ENCODE measurements at regions not wholly inside any gene's neighbourhood (a gene's known extent, or its start where the extent isn't known, plus 50 kb on each side); places are given as distances from the start of the nearest gene placed in this dataset.

GRCh38 chr5:124287813-124288212 lies 458.6 kb downstream of the ZNF608 start:
- no peak for DNase-seq (ENCODE audit: low read depth in 4 of 4, low spot score in 3 of 4)

- no peak for DNase-seq (ENCODE audit: low read depth in 4 of 4, low spot score in 3 of 4)
These were observed 460.7 kb downstream of the ZNF608 start for GRCh38 chr5:124285733-124286132.

GRCh38 chr5:124285071-124285470 lies 461.4 kb downstream of the ZNF608 start:
- no peak for DNase-seq (ENCODE audit: low read depth in 4 of 4, low spot score in 3 of 4)

- no peak for DNase-seq (ENCODE audit: low read depth in 4 of 4, low spot score in 3 of 4)
These were observed 463.4 kb downstream of the ZNF608 start for GRCh38 chr5:124283031-124283430.

- DNase-seq (ENCODE audit: low read depth in 4 of 4, low spot score in 3 of 4): no peak
These were observed 466.4 kb downstream of the ZNF608 start for GRCh38 chr5:124280079-124280478.

GRCh38 chr5:124279146-124279876 lies 467.1 kb downstream of the ZNF608 start:
- no peak for DNase-seq (ENCODE audit: low read depth in 4 of 4, low spot score in 3 of 4)

- no peak for DNase-seq (ENCODE audit: low read depth in 4 of 4, low spot score in 3 of 4)
These were observed 467.8 kb downstream of the ZNF608 start for GRCh38 chr5:124278636-124279035.

- DNase-seq (ENCODE audit: low read depth in 4 of 4, low spot score in 3 of 4): no peak
These were observed 468.5 kb downstream of the ZNF608 start for GRCh38 chr5:124277767-124278545.

GRCh38 chr5:124276166-124276565 lies 470.3 kb downstream of the ZNF608 start:
- no peak for DNase-seq (ENCODE audit: low read depth in 4 of 4, low spot score in 3 of 4)

- DNase-seq (ENCODE audit: low read depth in 4 of 4, low spot score in 3 of 4): no peak
These were observed 471.5 kb downstream of the ZNF608 start for GRCh38 chr5:124274949-124275348.

- DNase-seq (ENCODE audit: low read depth in 4 of 4, low spot score in 3 of 4): no peak
These were observed 481.9 kb downstream of the ZNF608 start for GRCh38 chr5:124264499-124264898.

- no peak for DNase-seq (ENCODE audit: low read depth in 4 of 4, low spot score in 3 of 4)
These were observed 482.6 kb downstream of the ZNF608 start for GRCh38 chr5:124263680-124264491.

- no peak for DNase-seq (ENCODE audit: low read depth in 4 of 4, low spot score in 3 of 4)
These were observed 483.4 kb downstream of the ZNF608 start for GRCh38 chr5:124262991-124263571.

GRCh38 chr5:124262470-124262869 lies 484.0 kb downstream of the ZNF608 start:
- DNase-seq (ENCODE audit: low read depth in 4 of 4, low spot score in 3 of 4): no peak

- DNase-seq (ENCODE audit: low read depth in 4 of 4, low spot score in 3 of 4): no peak
These were observed 484.6 kb downstream of the ZNF608 start for GRCh38 chr5:124261848-124262247.

GRCh38 chr5:124260921-124261515 lies 485.4 kb downstream of the ZNF608 start:
- no peak for DNase-seq (ENCODE audit: low read depth in 4 of 4, low spot score in 3 of 4)

GRCh38 chr5:124259017-124259416 lies 487.4 kb downstream of the ZNF608 start:
- no peak for DNase-seq (ENCODE audit: low read depth in 4 of 4, low spot score in 3 of 4)

- no peak for DNase-seq (ENCODE audit: low read depth in 4 of 4, low spot score in 3 of 4)
These were observed 489.4 kb downstream of the ZNF608 start for GRCh38 chr5:124257048-124257447.

GRCh38 chr5:124253203-124253810 lies 493.1 kb downstream of the ZNF608 start:
- DNase-seq (ENCODE audit: low read depth in 4 of 4, low spot score in 3 of 4): no peak

GRCh38 chr5:124252747-124253146 lies 493.7 kb downstream of the ZNF608 start:
- no peak for DNase-seq (ENCODE audit: low read depth in 4 of 4, low spot score in 3 of 4)

Measured in right renal pelvis (tissue), 4 donors.